ENCODE measurements at regions not wholly inside any gene's neighbourhood (a gene's known extent, or its start where the extent isn't known, plus 50 kb on each side); places are given as distances from the start of the nearest gene placed in this dataset.
A peak's percentile ranks its signal among the peaks of the same experiment; 100 is the strongest.
"Not testable (repeated sequence)": the region's sequence is repeated elsewhere in the genome, so short reads cannot be mapped to it uniquely, and the experiment has no call there.

DNA sequence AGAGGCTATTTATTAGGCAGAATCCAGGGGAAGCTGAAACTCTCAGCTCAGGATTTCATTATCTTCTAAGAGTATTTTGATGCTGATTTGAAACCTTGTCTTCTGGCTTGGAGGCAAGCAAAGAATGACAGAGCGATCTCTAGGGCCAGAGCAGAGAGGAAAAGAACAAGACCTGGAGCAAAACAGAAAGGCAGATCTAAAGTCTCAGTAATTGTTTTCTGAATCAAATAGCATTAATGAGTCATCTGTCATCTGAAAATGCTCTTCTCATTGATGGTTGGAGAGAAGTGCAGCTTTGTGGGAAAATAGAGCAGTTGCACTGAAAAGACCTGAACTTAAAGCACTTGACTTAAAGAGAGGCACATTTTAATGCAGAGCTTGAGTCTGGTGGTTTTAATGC lies 385.9 kb downstream of the RAP2B start:
- FAIRE-seq (no peak), DNase-seq (ENCODE audit: low spot score) (no peak)

DNA sequence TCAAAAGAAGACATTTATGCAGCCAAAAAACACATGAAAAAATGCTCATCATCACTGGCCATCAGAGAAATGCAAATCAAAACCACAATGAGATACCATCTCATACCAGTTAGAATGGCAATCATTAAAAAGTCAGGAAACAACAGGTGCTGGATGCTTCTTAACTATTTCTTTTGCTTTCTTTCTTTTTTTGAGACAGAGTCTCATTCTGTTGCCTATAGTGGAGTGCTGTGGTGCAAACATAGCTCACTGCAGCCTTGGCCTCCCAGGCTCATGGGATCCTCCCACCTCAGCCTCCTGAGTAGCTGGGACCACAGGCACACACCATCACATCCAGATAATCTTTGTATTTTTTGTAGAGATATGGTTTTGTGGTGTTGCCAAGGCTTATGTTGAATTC lies 387.7 kb downstream of the RAP2B start:
- not testable (repeated sequence) for DNase-seq (ENCODE audit: low spot score)

DNA sequence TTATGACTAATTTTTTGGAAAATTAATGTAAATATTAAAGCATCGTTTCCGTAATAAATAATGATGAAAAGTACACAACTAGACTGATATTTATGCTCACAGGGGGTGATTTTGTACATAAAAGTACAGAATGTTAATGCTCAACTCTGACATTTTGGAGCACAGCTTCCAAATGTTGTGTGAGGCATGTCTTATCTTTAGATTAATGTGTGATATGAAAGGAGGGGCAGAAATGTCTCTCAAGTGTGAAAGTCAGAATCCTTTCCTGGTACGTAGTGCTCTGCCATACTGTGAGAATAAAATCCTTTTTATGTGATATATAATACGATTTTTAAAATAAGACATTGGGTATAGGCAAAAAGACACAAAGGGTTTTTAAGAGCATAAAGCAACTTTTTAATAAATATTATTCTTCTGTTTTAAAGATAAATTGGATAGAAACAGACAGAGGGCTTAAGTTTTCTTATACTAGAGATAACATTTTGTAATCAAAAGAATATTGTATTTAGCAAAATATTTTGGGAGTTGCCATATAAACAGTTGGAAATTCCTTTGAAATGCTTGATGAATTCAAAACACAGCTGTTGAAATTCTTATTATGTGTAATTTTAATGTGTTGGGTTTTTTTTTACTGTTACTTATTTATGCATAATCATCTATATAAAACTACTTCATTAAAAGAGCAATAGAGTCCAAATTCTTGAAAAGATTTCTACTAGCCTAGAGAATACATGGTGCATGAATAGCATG lies 389.7 kb downstream of the RAP2B start:
- FAIRE-seq (no peak), DNase-seq (ENCODE audit: low spot score) (no peak)

More for the DNA sequence above, 387.7 kb downstream of the RAP2B start:
- not testable (repeated sequence) for FAIRE-seq

DNA sequence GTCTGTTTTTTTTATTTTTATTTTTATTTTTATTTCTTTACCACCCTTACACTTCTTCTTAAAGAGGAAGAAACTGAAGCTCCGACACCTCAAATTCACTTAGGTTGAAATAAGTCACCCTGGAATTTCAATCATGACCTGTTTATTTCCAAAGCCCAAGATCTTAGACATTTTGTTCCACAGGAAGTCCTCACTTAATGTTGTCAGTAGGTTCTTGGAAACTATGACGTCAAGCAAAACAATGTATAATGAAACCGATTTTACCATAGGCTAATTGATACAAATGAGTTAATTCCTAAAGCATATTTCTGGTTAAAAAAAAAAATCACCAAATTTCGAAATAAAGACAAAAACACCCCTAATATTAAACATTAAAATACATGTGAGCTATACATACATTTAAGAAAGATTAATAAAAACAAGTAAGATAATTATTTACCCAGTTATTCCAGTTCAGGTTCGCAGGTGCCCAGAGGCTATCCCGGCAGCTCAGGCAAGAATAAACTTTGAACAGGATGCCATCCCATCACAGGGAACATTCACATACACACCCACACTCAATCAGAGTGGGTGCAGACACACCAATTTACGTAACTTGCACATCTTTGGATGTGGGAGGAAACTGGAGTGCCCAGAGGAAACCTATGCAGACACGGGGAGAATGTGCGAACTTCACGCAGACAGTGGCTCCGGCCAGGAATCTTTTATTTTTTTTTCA lies 391.0 kb downstream of the RAP2B start:
- FAIRE-seq, result no peak
- no peak for DNase-seq (ENCODE audit: low spot score)

DNA sequence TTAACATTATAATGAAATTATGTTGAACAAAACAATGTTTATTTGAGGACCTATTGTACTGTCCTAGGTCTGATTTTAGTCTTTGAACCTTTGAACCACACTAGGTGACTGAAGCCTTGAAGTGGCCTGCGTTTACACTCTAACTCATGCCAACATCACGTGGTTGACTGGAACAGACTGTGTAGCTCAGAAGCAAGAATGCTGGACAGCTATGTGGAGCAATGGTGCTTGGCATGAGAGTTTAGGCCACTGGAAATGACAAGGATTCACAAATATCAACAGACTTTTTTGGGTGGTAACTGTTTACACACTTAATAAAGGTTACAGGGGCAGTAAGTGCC lies 391.5 kb downstream of the RAP2B start:
- no peak for FAIRE-seq
- no peak for DNase-seq (ENCODE audit: low spot score)

DNA sequence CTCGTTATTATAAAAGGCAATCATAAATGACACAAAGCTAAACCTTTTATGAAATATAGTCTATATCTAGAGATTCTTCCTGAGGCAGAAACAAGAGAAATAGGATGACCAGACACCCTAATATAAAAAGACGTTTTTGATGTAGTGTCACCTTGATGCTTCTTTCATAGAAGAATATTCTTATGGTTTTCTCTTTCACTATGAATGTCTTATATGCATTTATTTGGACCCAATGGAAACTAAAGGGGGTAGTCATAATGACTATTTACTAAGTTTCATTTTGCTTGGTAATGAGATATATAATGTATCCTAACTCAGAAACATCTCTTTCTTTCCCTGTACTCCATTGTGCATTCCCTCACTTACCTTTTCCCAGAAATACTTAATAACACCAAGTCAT lies 393.9 kb downstream of the RAP2B start:
- no peak for FAIRE-seq
- DNase-seq (ENCODE audit: low spot score), result no peak

DNA sequence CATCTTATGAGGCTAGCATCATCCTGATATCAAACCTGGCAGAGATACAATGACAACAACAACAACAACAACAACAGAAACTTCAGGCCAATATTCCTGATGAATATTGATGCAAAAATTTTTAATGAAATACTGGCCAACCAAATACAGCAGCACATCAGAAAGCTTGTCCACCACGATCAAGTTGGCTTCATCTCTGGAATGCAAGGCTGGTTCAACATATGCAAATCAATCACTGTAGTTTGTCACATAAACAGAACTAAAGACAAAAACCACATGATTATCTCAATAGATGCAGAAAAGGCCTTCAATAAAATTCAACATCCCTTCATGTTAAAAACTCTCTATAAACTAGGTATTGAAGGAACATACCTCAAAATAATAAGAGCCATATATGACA lies 397.3 kb downstream of the RAP2B start:
- DNase-seq (ENCODE audit: low spot score); FAIRE-seq: not testable (repeated sequence)

DNA sequence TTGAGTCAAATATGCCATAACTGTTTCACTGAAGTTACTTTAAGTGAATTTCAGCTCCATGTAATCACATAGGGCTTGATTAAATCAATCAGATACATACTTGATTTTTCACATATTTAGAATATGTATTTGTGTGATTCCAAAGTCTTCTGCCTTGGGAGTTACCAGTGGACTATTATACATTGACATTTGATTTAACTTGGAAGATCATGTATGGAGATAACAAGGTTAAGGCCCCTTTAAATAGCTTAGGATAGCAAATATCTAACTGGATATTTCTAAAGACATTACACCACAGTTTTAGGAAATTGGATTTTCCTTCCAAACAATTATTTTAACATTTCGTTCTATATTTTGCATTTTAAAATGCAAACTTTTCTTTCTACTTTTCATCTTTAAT lies 405.0 kb downstream of the RAP2B start:
- FAIRE-seq (no peak), DNase-seq (ENCODE audit: low spot score) (no peak)

DNA sequence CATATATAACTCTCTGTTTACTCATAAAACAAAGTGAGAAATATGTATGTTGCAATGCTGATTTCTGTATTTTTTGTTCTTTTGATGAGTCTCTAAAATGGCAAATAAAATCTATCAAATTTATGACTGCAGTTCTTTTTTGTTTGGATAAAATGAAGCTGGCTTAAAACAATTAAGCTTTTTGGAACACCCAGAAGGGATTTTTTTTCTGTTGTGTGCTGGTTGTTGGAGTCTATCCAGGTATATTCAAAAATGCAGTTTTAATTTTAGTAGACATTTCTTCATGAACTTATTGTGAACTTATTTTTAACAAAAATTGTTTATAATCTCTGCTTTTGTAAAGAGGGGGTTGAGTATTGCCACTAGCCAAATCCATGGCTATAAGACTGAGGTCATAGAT lies 405.5 kb downstream of the RAP2B start:
- DNase-seq (ENCODE audit: low spot score) (no peak), FAIRE-seq (no peak)

DNA sequence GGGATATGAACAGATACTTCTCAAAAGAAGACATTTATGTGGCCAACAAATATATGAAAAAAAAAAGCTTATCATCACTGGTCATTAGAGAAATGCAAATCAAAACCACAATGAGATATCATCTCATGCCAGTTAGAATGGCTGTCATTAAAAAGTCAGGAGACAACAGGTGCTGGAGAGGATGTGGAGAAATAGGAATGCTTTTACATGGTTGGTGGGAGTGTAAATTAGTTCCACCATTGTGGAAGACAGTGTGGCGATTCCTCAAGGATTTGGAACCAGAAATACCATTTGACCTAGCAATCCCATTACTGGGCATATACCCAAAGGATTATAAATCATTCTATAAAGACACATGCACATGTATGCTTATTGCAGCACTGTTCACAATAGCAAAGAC lies 408.5 kb downstream of the RAP2B start:
- FAIRE-seq, result not testable (repeated sequence)

DNA sequence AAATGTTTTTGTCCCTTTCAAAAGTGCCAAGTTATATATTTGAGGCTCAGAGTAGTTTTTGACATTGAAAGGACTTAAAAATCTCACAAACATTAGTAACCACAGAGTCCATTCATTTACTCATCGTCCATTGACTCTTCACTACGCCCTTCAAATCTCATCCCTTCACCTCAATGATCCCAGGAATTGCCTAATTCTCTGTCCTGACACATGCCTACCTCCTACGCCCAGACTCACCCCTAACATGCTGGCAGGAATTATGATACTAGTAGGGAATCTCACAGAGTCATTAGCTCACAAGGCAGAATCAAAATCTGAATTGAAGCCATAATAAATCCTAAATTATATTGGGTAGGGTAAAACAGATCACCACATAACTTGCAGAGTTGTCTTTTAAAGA lies 410.1 kb downstream of the RAP2B start:
- FAIRE-seq (no peak), DNase-seq (ENCODE audit: low spot score) (no peak)

More for the DNA sequence above, 408.5 kb downstream of the RAP2B start:
- DNase-seq (ENCODE audit: low spot score), result not testable (repeated sequence)

DNA sequence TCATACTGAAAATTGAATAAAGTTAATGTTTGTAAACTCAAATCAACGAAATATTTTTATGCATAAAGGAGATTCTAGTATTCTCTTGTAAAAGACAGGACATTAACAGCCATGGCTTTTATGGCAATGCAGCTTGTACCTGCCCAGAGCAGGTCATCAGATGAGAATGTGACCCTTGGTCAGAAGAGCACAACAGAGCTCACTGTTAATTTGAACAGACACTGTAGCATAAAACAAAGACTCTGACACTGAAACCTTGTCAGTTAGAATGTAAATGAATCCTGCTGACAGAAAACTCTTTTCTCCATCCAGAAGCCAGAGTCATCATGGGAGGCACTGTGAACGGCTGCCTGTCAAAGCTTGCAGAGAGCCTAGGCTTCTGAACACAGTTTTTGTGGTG lies 410.6 kb downstream of the RAP2B start:
- no peak for DNase-seq (ENCODE audit: low spot score)
- no peak for FAIRE-seq

DNA sequence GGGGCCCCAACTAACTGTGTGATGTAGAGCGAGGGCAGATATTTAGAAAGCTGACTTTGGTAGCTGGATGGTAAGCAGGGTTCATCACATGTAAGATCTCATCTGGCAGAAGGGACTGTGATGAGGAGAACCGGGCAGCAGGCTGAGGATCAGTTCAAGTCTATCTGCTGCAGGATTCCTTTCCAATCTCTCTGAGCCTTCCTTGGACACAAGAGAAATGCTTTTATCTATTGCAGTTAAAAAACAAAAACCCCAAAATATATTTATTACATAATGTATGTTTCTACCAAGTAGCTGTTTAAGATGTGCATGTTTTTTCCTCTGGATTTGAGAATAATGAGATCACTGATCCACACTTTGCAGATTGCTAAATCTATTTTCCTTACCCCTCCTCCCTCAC lies 411.5 kb downstream of the RAP2B start:
- DNase-seq (ENCODE audit: low spot score) (no peak), FAIRE-seq (no peak)

DNA sequence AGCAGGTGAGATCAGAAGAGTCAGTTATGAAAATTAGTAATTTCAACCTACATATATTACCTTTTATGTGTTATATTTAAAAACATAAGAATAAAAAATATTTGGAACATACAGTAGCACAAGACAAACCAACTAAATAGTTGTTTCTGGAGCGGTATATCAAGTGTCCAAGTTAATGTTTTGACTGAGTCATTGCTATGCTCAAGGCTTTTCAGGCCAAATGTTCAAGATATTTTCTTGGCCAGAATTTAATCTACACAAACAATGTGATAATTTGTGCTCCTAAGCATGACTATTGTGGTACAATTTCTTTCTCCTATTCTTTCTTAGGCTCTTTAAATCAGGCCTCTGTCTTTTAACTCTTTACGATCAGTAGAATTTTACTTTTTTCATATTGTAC lies 412.4 kb downstream of the RAP2B start:
- DNase-seq (ENCODE audit: low spot score) (no peak), FAIRE-seq (no peak)

DNA sequence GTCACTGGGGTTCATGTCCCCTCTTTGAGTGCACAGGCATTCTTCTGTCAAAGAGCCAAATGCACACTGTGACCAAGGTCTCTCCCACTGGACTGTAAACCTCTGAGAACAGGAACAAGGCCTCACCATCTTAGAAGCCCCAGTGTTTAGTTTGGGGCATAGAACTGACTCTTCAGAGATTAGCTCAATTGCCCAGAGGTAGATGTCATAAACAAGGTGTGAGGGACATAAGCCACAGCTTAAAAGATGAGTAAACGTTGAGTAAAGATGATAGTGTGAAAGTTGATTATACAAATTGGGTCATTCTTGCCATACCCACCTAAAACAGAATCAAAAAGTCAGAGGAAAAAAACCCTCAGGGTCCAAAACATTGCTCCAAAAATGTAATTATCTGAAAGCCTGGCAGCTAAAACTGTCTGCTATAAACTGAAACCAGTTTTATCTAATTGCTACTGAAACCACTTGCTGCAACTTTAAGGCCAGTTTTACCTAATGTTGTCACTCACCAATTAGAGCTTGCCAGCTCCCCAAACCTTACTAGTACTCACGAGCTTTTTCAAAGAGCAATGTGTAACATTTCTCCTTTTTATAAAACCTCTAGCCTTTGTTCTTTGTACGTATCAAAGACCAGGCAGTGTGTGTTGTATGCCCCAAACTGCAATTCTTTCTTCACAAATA lies 415.2 kb downstream of the RAP2B start:
- DNase-seq (ENCODE audit: low spot score), result no peak
- FAIRE-seq, result no peak

DNA sequence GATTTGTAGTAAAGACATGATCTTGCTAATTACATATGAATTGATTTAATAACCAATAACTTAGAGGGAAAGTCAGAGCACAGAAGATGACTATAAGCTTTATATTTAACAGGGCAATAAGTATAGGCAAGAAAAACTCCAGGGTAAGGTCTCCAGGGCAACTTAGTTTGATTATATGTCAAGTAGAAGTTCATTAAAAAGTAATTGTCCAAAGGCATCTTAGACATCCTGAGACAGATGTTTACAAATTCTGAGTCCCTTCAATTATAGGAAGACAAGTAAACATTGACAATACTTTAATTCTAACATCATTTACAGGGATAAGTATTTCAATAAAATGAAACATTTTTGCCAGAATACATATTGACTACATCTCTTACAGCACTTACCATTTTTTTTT lies 416.0 kb downstream of the RAP2B start:
- DNase-seq (ENCODE audit: low spot score) (no peak), FAIRE-seq (no peak)

DNA sequence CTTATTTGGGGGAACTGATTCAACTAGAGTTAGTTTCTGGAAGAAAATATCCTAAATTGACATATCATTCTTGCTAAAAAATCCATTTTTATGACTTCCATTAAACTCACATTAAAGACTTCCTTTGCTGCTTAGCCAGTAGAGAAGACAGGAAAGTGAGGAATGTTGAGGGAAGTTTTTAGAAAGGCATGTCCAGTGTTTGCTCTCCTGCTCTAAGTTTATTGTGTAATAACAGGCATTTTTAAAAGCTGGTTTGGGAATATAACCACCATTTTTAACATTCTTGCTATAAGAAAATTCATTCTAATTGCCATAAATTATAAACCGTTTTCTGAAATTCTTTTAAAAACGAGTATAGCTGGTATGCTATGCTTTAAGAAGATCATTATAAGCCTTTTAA lies 428.0 kb downstream of the RAP2B start:
- FAIRE-seq, result no peak
- DNase-seq (ENCODE audit: low spot score), result no peak

DNA sequence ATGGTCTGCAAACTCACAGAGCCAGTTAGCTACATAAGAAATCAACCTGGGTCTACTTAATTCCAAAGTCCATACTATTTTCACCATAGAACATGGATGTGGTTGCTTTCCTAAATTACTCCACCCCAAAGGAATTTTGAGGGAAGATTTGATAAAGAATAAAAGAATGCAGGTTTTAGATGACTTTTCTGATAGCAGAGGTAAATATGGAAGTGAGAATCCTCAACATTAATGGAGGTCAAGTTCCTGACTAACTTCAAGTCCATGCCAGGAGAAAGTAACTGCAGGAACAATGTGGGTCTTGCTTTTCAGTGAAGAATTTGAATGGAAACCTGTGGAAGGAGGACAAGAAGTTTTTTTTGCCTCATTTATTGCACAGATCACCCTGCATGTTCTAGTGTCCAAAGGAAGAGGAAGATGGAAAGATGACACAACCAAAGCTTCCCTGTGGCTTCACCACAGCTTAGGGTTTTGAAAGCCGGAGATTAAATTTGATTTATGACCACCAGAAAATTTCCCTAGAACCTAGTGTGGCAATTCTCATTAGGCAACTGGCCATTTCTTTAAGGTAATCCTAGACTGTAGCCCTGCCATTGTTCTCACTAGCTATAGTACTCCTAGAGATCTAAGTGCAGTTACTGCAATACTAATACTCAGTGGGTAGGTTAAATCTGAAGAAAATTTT lies 429.7 kb downstream of the RAP2B start:
- no peak for DNase-seq (ENCODE audit: low spot score)
- no peak for FAIRE-seq

DNA sequence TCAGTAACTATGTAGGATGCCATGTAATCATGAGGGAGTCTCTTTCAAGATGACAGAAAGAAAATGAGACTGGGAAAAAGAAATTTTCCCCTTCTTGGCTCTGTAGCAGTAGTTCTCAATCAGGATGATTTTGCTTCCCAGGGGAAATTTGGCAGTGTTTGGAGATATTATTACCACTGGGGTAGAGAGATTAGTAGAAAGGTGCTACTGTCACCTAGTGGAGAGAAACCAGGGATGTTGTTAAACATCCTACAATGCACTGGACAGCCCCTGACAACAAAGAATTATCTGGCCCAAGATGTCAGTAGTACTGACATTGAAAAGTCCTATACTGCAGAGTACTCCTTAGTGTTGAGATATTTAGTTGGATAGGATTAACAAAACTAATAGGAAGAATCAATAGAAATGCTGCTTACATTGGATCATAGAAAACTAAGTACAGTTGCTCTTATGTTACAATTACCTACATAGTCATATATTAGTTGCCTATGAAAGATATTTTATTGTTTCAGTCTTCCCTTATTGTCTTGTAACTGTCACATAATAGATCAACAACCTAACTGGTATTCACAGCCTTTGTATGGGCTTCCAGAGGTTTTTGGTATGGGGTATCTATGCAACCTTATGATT lies 433.3 kb downstream of the RAP2B start:
- FAIRE-seq, result no peak
- DNase-seq (ENCODE audit: low spot score), result peak; percentile 10

DNA sequence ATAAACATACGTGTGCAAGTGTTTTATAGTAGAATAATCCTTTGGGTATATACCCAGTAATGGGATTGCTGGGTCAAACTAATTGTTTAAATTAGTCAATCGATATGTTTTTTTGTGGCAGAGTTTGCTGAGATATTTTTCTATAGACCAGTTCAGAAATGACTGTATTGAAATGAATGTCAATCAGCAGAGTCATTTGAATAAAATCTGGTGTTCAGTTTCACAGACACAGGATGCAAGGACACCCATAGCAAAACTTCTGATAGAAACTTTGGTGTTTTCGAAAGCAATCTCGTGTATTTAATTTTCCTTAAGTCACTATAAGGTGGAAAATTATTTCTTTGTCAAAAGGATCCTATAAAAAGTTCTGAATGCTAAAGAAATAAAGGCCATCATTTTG lies 434.4 kb downstream of the RAP2B start:
- FAIRE-seq (no peak), DNase-seq (ENCODE audit: low spot score) (no peak)

DNA sequence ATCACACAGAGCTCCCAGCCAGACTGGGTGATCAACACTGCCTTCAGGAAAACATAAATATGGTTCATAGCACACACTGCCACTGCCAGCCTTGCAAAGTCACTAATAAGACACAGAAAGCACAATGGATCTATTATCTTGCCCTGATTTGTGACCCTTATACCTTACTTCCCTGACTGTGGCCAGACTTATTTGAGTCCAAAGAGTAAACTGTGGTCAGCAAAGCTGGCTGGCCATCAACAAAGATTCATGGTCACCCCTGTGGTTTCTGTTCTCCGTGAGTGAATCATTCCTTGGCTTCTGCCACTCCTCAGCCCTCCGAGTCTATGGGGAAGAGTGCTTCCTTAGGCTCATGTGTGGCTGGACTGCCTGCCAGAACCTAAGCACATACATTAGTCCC lies 437.7 kb downstream of the RAP2B start:
- DNase-seq (ENCODE audit: low spot score) (peak; percentile 62), FAIRE-seq (no peak)

DNA sequence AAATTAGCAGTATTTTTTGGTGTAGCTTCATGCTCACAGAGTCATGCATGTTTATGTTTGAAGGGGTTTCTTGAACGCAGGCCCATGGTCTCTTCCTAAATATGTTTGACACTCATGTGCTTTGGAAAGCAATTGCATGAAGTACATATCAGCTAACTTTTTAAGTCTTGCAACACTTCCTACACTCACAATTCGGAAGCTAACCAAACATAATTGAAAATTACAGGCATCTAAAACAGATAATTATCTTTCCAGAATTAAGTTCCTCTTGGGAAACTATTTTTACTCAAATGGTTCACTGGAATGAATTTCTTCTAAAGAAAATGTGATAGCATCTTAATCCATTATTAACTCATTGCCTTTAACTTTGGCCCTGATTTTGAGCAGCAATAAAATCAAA lies 438.9 kb downstream of the RAP2B start:
- FAIRE-seq (no peak), DNase-seq (ENCODE audit: low spot score) (no peak)

Data from urothelium cell line (cell line).